Tibial artery (tissue), 4 donors: ENCODE measurements at regions not wholly inside any gene's neighbourhood (a gene's known extent, or its start where the extent isn't known, plus 50 kb on each side); places are given as distances from the start of the nearest gene placed in this dataset.
A peak's percentile ranks its signal among the peaks of the same experiment; 100 is the strongest.

ENCODE experiments used
- DNase-seq, 2 donors: peaks; one replicate each; pipeline ENCODE4 v3.0.0-alpha.2; 2019
- H3K27ac ChIP-seq, 2 donors: fragments of 200-600 bp; sonication (generic) in 1 of 2; 1 replicate in 1 of 2; 2 replicates in 1 of 2; pipeline ENCODE4 v1.5.1; 2018 to 2019; ENCODE audit warnings: mild to moderate bottlenecking in 1 of 2
- H3K27me3 ChIP-seq, 2 donors: fragments of 200-600 bp; sonication (generic) in 1 of 2; one replicate each; pipeline versions ENCODE4 v1.5.1 to v1.6.0; 2016 to 2019
- H3K36me3 ChIP-seq, 3 donors: fragments of 200-600 bp; sonication (generic) in 2 of 3; one replicate each; pipeline ENCODE4 v1.5.1; 2016 to 2019; ENCODE audit warnings: mild to moderate bottlenecking in 2 of 3
- H3K4me1 ChIP-seq, 4 donors: fragments of 200-600 bp; sonication (generic) in 2 of 4; 1 replicate in 3 of 4; 2 replicates in 1 of 4; pipeline ENCODE4 v1.5.1; 2016 to 2019
- H3K4me3 ChIP-seq, 2 donors: fragments of 200-600 bp; sonication (generic) in 1 of 2; 1 replicate in 1 of 2; 2 replicates in 1 of 2; pipeline ENCODE4 v1.5.1; 2018 to 2019; ENCODE audit warnings: mild to moderate bottlenecking in 2 of 2
- H3K9me3 ChIP-seq, 3 donors: fragments of 200-600 bp; sonication (generic) in 1 of 3; one replicate each; pipeline ENCODE4 v1.5.1; 2016 to 2019
- CTCF ChIP-seq, 2 experiments: fragments of 200-600 bp in 1 of 2; fragments of 450-650 bp in 1 of 2; IDR thresholded peaks; one replicate each; pipeline ENCODE4 v1.5.1; 2017 to 2019; ENCODE audit warnings: antibody characterized with exemption in 2 of 2, mild to moderate bottlenecking in 1 of 2, moderate library complexity in 1 of 2
- intact Hi-C: fragments of 100-400 bp; cut with DNase I; formaldehyde crosslinking; loops from one replicate; pipeline ENCODE4 v1.15.0; 2023; ENCODE audit warnings: low total_unique reads

DNA sequence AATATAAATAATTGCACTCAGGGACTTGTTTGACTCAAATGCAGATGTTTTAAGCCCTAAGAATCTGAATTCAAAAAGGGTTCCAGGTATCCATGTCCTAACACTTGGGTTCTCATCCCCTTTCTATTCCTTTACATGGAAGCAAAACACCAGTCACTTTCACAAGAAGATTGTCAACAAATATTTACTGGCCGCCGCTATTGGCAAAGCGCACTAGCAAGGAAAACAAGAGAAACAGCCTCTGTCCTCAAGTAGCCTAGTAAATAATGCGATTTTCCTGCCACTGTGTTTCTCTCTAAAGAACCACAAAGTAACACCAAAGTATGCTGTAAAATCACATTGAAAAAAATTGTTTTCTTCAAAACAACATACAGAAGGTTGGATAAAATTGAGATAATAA, 66.7 kb upstream of the EZH2 start:
- Histone ChIP-seq H3K36me3 (no peaks in the 10 kb centered on the region), H3K4me1 (no peaks in the 10 kb centered on the region), H3K9me3 (no peaks in the 10 kb centered on the region), H3K27me3 (no peaks in the 10 kb centered on the region), H3K4me3 (no peak overlapping the region), H3K27ac (no peak overlapping the region)
- no peak for TF ChIP-seq CTCF (IDR thresholded peaks at IDR 0.05)
- no peak for DNase-seq
- intact Hi-C loops: no loop called here

DNA sequence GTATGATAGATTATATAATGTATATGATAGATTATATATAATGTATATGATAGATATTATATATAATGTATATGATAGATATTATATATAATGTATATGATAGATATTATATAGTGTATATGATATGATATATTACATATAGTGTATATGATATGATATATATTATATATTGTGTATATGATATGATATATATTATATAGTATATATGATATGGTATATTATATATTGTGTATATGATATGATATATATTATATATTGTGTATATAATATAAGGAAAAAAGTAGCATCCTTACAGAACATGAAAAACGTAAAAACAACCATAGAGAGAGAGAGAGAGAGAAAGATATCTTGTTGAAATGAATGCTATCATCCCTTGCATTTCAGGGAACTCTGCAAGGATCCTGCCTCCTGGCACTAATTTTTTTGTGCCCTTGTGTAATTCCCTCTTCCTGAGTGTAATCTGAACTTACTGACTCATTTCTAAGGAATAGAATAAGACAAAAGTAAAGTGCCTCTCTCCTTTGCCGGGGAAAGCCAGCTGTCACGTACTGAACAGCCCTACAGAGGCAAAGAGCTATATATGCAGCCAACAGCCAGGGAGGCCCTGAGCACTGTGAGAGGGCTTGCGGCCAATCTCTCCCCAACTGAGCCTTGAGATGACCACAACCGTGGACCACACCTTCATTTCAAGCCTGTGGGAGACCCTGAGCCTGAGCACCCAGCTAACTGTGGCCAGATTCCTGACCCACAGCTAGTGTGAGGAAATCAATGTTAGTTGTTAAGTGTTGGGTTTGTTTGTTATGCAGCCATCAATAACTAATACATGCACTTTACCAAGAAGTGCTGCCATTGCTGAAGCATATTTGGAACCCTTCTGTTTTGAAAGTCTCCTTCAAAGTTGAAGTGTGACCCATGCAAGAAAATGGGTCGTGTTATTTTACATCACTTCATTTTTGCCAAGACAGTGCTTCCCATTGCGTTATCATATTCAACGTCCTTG, 61.1 kb upstream of the EZH2 start:
- DNase-seq: no peak
- TF ChIP-seq CTCF (IDR thresholded peaks at IDR 0.05): no peak
- Histone ChIP-seq H3K9me3 (no peaks in the 10 kb centered on the region), H3K27me3 (no peaks in the 10 kb centered on the region), H3K27ac (no peak overlapping the region), H3K4me1 (peaks cover 0 to 8% (median 4%) of the 10 kb centered on the region in 4 donors), H3K4me3 (no peak overlapping the region), H3K36me3 (no peaks in the 10 kb centered on the region)
- intact Hi-C loops: no loop called here

DNA sequence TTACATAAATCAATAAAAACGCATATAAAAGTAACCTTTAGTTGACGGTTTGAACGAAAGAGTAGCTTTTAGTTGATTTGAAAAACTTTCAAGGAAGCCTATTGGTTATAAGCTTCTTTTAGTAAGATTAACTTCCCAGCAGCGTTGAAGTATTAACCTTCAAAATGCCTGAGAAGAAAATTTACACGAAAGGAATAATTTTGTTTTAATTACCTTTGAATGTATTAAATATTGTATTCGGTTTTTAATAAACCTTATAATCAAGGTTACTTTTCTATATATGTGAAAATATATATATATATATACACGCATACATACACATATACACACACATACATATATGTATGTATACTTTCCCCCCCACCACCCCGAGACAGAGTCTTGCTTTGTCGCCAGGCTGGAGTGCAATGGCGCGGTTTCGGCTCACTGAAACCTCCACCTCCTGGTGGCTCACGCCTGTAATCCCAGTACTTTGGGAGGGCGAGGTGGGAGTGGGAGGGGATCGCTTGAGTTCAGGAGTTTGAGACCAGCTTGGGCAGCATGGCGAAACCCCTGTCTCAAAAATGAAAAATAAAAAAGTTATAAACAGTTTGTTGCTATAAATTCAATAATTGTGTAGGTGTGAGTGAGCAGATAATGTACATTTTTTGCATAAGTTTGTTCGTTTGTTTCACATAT, 57.6 kb upstream of the EZH2 start:
- DNase-seq: peak; percentile 43 to 73
- intact Hi-C loops: loop anchor here (2.0 kb wide), 2 partner anchors 57 to 243 kb away; partner anchors contain the start of genes CUL1 and EZH2

DNA sequence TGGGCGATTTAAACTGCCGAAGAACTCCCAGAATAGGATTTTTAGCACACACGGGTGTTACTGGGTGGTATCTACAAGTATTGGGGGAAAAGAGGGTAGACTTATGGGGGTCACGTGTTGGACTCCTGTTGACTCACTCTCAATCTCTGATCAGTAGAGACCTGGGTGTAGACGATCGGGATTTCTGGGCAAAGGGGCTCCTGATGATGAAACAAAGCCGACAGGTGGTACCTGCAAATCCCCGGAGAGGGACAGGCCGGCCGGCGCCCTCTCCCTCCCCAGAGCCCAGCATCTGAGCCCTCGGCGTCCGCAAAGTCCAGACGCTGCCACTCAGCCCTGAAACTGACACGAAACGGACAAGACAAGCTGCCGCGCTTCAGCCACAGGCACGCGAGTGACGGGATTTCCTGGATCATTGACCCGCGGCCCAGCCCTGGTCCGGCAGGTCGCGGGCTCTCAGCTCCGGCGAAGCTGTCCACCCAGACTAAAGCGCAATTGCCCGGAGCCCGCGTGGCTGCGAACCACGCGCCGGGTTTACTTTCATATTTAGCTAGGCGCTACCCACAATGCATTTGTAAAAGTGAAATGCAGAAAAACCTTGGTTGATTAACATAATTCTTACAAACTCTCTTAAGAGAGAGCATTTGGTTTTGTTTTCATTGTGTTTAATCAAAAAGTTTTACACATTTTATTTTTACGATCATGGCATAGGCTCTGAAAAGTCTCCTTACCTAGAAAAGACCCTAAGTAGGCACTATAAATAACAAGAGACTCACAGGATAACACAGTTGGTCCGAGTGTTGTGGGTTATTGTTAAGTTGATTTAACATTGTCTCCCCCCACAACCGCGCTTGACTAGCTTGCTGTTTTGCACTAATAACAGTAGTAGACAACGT, 56.9 kb upstream of the EZH2 start:
- H3K4me3 ChIP-seq: peak overlapping the region; percentile 72 to 76
- no peak for TF ChIP-seq CTCF (IDR thresholded peaks at IDR 0.05)
- peak; percentile 80 to 88 for DNase-seq
- H3K36me3 ChIP-seq: no peaks in the 10 kb centered on the region
- intact Hi-C loops: loop anchor here (2.0 kb wide), 2 partner anchors 56 to 242 kb away; partner anchors contain the start of genes CUL1 and EZH2
- no peaks in the 10 kb centered on the region for H3K27me3 ChIP-seq
- H3K27ac ChIP-seq: peak overlapping the region; percentile 84 to 87
- peaks cover 0 to 8% (median 5%) of the 10 kb centered on the region in 4 donors for H3K4me1 ChIP-seq
- H3K9me3 ChIP-seq: no peaks in the 10 kb centered on the region

More for the DNA sequence above, 57.6 kb upstream of the EZH2 start:
- H3K4me1 ChIP-seq: peaks cover 0 to 8% (median 5%) of the 10 kb centered on the region in 4 donors
- peak; percentile 33 to 43 for TF ChIP-seq CTCF (IDR thresholded peaks at IDR 0.05)
- H3K27ac ChIP-seq: peak overlapping the region; percentile 84 to 87
- no peaks in the 10 kb centered on the region for H3K27me3 ChIP-seq
- no peaks in the 10 kb centered on the region for H3K36me3 ChIP-seq
- peak overlapping the region; percentile 72 to 76 for H3K4me3 ChIP-seq
- no peaks in the 10 kb centered on the region for H3K9me3 ChIP-seq
